Stimulated activated CD8-positive, alpha-beta memory T cell treated with anti-CD3 and anti-CD28 coated beads, Interleukin-15, amount 100 ng/mL, for 4 hours (primary cell): ENCODE measurements at regions not wholly inside any gene's neighbourhood (a gene's known extent, or its start where the extent isn't known, plus 50 kb on each side); places are given as distances from the start of the nearest gene placed in this dataset.

Experiments
- DNase-seq, 2 donors: peaks; one replicate each; pipeline ENCODE4 v3.0.0-alpha.2; 2020; ENCODE audit warnings: low read depth in 2 of 2

GRCh38 chr12:76706761-76707160 lies 57.2 kb upstream of the ZDHHC17 start:
- no peak for DNase-seq

DNA sequence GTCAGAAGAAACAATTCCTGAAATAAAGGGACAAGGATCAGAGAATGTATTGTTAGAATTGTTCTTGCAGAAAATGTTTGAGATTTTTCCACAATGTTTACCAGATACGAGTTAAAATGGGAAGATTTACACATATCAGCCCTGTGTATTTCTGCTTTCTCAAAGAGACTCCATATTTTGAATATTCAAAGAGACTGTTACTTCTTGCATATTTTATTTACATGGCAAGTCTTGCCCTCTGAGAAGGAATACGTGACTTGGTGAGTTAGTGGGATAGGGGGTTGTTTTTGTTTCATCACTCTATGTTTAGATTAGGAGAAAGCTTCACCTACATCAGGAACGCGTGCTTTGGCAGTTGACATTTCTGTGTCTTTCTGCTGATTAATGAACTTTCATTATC lies 56.1 kb upstream of the ZDHHC17 start:
- no peak for DNase-seq

DNA sequence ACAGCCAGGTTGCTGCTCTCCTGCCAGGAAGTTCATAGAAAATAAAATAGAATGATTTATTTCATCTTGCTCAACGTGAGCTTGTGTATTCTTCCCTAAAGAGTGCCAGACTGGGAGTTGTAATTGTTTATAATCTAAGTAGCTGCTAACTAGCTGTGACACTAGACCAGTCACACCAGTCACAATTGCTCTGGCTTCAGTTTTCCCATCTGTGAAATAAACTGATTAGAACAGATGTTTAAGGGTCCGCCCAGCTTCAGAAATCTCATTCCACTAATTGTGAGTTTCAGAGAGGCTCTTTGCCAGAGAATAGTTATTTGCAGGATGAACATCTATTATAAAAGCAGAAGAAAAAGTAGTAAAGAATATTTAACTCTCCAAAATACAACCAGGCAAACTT lies 55.6 kb upstream of the ZDHHC17 start:
- DNase-seq, result no peak

DNA sequence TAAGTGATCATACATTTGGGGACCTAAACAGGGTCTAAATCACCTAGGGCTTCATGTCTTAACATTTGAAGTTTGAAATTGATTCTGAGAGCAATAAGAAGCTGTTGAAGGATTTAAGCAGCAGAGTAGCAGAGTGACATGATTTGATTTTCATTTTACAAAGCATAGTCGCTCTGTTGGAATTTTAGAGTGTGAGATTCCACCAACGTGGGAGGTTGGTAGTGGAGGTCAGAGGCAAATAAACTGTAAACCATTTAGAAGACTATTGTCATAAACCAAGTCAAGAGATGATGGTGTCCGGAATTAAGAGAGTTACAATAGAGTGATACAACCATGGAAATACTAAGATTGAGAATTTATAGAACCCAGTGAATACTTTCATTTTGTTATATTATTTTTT lies 52.7 kb upstream of the ZDHHC17 start:
- DNase-seq, result no peak

DNA sequence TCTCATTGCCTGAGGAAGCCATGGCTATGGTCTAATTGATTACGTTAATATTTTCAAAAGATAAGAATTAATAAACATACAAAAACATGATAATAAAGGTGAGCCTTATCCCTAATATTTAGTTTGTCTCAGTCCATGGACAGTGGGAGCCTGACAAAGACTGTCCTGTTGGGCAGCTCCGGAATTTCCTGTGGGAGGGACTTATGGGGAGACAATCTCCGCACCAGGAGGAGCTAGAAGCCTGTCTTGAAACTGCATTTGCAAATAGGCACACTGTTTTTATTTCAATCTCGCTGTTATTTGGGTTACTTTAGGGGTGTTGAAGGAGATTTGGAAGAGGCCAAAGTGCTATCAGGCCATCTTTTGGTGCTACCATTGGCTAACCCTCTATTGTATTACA lies 50.8 kb upstream of the ZDHHC17 start:
- DNase-seq, result no peak

- DNase-seq, result no peak
Observed at GRCh38 chr12:76713986-76714385, 49.9 kb upstream of the ZDHHC17 start.
